Smooth muscle cell (in vitro differentiated cells): ENCODE measurements at regions not wholly inside any gene's neighbourhood (a gene's known extent, or its start where the extent isn't known, plus 50 kb on each side); places are given as distances from the start of the nearest gene placed in this dataset.

Experiments
- DNase-seq: peaks from one replicate; lab custom pipeline; 2025; ENCODE audit not compliant: unreplicated experiment; lab: John Stamatoyannopoulos, UW
- H2AFZ ChIP-seq: fragments of 200-600 bp; sonication (generic); 2 replicates; pipeline ENCODE4 v1.6.0; 2016; ENCODE audit warnings: antibody characterized with exemption, low read depth, mild to moderate bottlenecking
- H3F3A ChIP-seq: fragments of 200-600 bp; sonication (generic); 2 replicates; pipeline ENCODE4 v1.6.0; 2017; ENCODE audit warnings: antibody characterized with exemption, low read depth
- H3K27ac ChIP-seq: fragments of 200-600 bp; sonication (generic); 2 replicates; pipeline ENCODE4 v1.5.1; 2016; ENCODE audit warnings: low read depth, mild to moderate bottlenecking
- H3K27me3 ChIP-seq: fragments of 200-600 bp; sonication (generic); 2 replicates; pipeline ENCODE4 v1.6.1; 2016; ENCODE audit warnings: low read depth, mild to moderate bottlenecking
- H3K36me3 ChIP-seq: fragments of 200-600 bp; sonication (generic); 2 replicates; pipeline ENCODE4 v1.5.1; 2016; ENCODE audit warnings: low read depth
- H3K4me1 ChIP-seq: fragments of 200-600 bp; sonication (generic); 2 replicates; pipeline ENCODE4 v1.5.1; 2016; ENCODE audit warnings: low read depth
- H3K4me2 ChIP-seq: fragments of 200-600 bp; sonication (generic); 2 replicates; pipeline ENCODE4 v1.6.0; 2016; ENCODE audit warnings: mild to moderate bottlenecking
- H3K4me3 ChIP-seq: fragments of 200-600 bp; sonication (generic); 2 replicates; pipeline ENCODE4 v1.5.1; 2016; ENCODE audit warnings: mild to moderate bottlenecking
- H3K79me2 ChIP-seq: fragments of 200-600 bp; sonication (generic); 2 replicates; pipeline ENCODE4 v1.6.0; 2016; ENCODE audit warnings: low read depth, mild to moderate bottlenecking
- H3K9ac ChIP-seq: fragments of 200-600 bp; sonication (generic); 2 replicates; pipeline ENCODE4 v1.6.0; 2016; ENCODE audit warnings: low read depth
- H3K9me3 ChIP-seq: fragments of 200-600 bp; sonication (generic); replicated peaks from 2 replicates; pipeline ENCODE4 v1.5.1; 2016; ENCODE audit warnings: low read depth
- H4K20me1 ChIP-seq: fragments of 200-600 bp; sonication (generic); 2 replicates; pipeline ENCODE4 v1.6.0; 2016; ENCODE audit warnings: low read depth
- CTCF ChIP-seq: fragments of 200-600 bp; sonication (generic); IDR thresholded peaks from 2 replicates; pipeline ENCODE4 v1.5.1; 2017; ENCODE audit warnings: borderline replicate concordance, mild to moderate bottlenecking, antibody characterized with exemption; ENCODE audit not compliant: insufficient read depth, poor library complexity, severe bottlenecking
- WGBS: methylation state at CpG from one replicate; pipeline ENCODE4 v1.1.7; 2016; ENCODE audit warnings: low lambda C conversion rate; 5-methylcytosine and 5-hydroxymethylcytosine counted together

- no peaks in the 10 kb centered on the region for H3F3A ChIP-seq
- no peak for DNase-seq
- H2AFZ ChIP-seq: peak overlapping the region; percentile 38
- TF ChIP-seq CTCF: peak; percentile 67
- 19% methylated on average over 6 of the region's 6 CpGs for WGBS
- no peaks in the 10 kb centered on the region for H4K20me1 ChIP-seq
- H3K4me2 ChIP-seq: peak overlapping the region; percentile 68
- peaks cover 5% of the 10 kb centered on the region for H3K27me3 ChIP-seq
- no peaks in the 10 kb centered on the region for H3K36me3 ChIP-seq
- H3K9me3 ChIP-seq: no peaks in the 10 kb centered on the region
- H3K9ac ChIP-seq: no peak overlapping the region
- H3K79me2 ChIP-seq: no peaks in the 10 kb centered on the region
- H3K4me1 ChIP-seq: peaks cover 15% of the 10 kb centered on the region
- no peak overlapping the region for H3K27ac ChIP-seq
- H3K4me3 ChIP-seq: no peak overlapping the region
These were observed 671.4 kb downstream of the NR2F1-AS1 start for GRCh38 chr5:92909602-92909962.

- no peaks in the 10 kb centered on the region for H3K79me2 ChIP-seq
- H3K27me3 ChIP-seq: peaks cover 5% of the 10 kb centered on the region
- no peak for TF ChIP-seq CTCF
- no peaks in the 10 kb centered on the region for H4K20me1 ChIP-seq
- H3K27ac ChIP-seq: no peak overlapping the region
- WGBS: 81% methylated on average over 1 of the region's 1 CpG
- H3K36me3 ChIP-seq: no peaks in the 10 kb centered on the region
- no peak for DNase-seq
- H3K9ac ChIP-seq: no peak overlapping the region
- H3F3A ChIP-seq: no peaks in the 10 kb centered on the region
- H3K4me3 ChIP-seq: no peak overlapping the region
- peaks cover 15% of the 10 kb centered on the region for H3K4me1 ChIP-seq
- H3K9me3 ChIP-seq: no peaks in the 10 kb centered on the region
- no peak overlapping the region for H2AFZ ChIP-seq
- no peak overlapping the region for H3K4me2 ChIP-seq
These were observed 671.9 kb downstream of the NR2F1-AS1 start for GRCh38 chr5:92908952-92909601.

- TF ChIP-seq CTCF: no peak
- Histone ChIP-seq H4K20me1 (no peaks in the 10 kb centered on the region), H3K4me3 (no peak overlapping the region), H3K27ac (no peak overlapping the region), H3K9ac (no peak overlapping the region), H3K79me2 (no peaks in the 10 kb centered on the region), H3F3A (no peaks in the 10 kb centered on the region), H2AFZ (peak overlapping the region; percentile 54), H3K4me2 (peak overlapping the region; percentile 0), H3K4me1 (peaks cover 15% of the 10 kb centered on the region), H3K36me3 (no peaks in the 10 kb centered on the region), H3K27me3 (peaks cover 5% of the 10 kb centered on the region), H3K9me3 (no peaks in the 10 kb centered on the region)
- DNase-seq: no peak
- WGBS: 48% methylated on average over 2 of the region's 2 CpGs
These were observed 672.9 kb downstream of the NR2F1-AS1 start for GRCh38 chr5:92907938-92908606.
